HG03460 (cell line): ENCODE measurements at regions not wholly inside any gene's neighbourhood (a gene's known extent, or its start where the extent isn't known, plus 50 kb on each side); places are given as distances from the start of the nearest gene placed in this dataset.

Experiments used
- ATAC-seq: cut with Tn5 transposase; IDR thresholded peaks from one replicate; pipeline ENCODE4 v1.9.1; 2021; ENCODE audit not compliant: unreplicated experiment

DNA sequence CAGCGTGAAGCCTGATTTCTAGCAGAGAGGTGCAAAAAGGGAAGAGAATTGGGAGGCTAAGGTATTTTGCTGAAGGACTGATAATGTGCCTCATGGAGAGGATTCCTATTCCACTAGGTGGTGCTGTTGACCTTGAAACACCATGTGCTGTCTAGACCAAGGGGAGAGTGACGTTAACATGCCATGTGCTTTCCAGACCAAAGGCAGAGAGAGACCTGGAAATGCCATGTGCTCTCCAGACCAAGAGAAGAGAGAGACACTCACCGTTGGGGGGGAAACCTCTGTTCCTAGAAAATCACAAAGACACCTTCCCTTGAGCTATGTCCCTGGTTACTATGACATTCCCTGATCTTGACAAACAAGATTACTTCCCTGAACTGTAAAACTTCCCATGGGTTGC is 286.0 kb upstream of the TUSC1 start:
- ATAC-seq: no peak

DNA sequence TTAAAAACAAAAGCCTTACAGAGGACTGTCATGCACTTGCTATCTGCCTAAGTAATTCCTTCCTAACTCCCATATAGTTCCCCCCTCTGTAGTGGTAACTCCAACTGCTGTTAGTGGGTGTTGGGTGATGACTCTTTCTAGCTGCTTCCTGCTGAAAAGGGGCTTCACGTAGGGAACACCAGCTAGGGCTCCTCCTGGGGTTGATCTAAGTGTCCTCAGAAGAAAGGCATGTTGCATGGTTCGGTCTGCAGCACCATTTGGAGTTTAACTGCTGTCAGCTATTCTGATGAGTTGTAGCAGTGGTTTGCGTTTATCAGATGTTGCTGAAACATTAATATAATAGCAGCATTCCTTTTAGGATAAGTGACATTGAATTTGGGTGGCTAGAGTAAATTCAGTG is 281.9 kb upstream of the TUSC1 start:
- no peak for ATAC-seq

DNA sequence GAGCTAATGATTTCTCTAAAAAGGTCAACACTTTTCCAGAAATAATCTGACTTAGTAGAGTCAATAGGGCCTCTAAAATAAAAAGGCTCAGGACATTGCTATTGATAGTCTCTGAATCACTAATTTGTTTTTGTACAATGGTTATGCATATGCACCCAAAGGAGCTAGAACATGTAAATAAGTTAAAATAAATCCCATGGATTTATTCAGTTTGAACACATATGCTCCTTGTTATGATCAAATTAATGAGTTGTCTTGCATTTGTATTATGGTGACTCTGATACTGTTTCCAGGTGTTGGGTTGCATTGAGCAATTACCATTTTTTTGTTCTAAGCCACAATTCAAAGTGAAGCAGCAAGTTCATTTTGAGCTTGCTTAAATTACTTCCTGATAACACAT is 276.0 kb upstream of the TUSC1 start:
- no peak for ATAC-seq

DNA sequence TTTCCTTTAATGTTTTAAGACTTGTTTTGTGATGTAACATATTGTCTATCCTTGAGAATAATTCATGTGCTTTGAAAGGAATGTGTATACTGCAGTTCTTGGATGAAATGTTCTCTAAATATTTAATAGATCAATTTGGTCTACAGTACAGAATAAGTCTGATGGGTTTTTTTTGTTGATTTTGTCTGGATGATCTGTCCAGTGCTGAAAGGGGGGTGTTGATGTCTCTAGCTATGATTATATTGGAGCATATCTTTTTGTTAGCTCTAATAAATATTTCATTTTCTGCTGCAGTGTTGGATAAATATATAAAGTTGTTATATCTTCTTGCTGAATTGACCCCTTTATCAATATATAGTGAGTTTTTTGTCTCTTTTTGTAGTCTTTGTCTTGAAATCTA is 269.9 kb upstream of the TUSC1 start:
- no peak for ATAC-seq

DNA sequence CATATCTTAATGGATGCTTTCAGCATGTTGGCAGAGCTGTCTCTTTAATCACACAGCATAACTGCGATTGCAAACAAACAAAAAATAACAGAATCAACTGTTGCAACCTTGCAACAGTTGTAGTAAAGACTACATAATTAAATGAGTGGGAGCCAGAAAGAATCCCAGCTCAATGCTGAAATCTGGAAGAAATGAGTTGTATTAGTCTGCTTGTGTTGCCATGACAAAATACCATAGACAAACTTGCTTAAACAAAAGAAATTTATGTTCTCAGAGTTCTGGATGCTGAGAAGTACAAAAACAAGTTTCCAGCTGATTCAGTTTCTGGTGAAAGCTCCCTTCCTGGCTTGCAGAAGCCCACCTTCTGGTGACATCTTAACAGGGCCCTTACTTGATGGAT is 260.9 kb upstream of the TUSC1 start:
- no peak for ATAC-seq

DNA sequence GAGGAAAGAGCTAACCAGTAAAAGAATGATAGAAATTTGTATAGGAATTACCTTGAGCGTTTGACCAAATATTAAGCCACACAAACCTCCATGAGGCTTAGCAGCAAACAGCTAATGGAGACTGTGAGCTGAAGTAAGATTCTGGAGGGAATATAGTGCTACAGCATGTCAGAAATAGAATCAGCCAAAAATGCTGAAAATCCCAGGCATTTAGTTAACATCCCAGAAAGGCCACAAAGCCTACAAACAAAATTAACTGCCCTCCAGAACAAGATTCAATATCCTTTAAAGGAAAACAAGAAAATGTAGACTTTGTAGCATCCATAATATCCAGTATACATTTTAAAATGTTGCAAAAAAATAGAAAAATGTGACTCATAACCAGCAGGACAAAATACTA is 257.8 kb upstream of the TUSC1 start:
- no peak for ATAC-seq

DNA sequence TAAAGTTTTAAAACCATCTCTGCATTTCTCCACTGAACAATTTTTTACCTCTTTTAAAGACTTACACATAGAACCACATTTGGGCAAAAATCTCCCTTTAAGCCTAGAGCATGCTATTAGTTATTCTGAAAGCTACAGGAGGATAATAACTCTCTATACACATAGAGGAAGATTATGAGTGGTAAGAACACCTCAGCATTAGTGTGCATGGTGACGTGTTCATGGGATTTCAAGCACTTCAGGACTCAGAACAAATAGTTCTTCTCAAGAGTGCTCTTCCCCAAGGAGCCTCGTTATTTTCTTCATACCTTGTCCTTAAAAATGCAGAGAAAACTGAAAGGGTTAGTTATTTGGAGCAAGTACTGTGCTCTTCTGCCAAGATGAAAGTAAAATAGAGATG is 256.9 kb upstream of the TUSC1 start:
- ATAC-seq: no peak

DNA sequence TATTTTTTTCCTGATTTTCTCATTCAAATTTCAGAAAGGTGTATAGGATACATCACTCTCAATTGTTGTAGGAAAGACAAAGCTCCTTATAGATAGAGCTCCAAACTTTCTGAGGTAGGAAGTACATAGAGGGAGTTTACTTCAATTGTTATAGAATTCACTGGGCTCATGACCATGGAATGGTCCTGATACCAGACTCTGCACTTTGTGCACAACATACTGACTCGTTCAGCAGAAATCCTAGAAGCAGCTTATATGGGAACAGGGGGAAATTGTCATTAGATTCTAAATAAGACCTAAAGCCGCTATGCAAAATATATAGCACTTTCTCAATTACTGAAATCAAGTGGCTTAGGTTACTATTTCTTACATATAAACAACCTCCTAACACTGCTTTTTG is 240.5 kb upstream of the TUSC1 start:
- ATAC-seq: no peak

DNA sequence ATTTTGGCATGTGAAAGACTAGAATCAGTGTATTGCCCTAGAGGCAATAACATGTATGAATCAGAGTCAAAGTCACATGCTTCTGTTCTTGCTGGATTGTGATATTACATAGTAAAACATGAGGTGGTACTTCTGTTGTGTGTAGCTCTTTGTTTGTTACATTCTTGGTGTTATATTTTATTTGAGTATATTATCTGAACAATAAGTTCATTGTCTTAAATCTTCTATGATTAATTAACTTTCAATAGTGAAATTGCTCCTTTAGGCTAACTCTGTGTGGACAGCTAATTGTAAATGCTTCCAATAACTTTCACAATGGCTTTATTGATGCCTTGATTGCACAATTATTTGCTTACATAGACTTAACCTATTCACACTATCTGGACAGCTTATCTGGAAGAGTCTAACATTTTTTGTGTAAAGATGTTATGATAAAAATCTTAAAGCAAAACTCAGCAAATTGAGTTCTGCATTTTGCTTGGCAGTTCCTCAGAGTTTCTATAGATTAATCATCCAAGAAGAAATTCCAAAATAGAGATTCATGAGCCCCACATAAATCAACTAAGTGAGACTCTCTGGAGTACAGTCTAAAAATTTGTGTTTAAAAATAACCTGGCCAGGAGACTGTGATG is 239.6 kb upstream of the TUSC1 start:
- ATAC-seq: no peak

DNA sequence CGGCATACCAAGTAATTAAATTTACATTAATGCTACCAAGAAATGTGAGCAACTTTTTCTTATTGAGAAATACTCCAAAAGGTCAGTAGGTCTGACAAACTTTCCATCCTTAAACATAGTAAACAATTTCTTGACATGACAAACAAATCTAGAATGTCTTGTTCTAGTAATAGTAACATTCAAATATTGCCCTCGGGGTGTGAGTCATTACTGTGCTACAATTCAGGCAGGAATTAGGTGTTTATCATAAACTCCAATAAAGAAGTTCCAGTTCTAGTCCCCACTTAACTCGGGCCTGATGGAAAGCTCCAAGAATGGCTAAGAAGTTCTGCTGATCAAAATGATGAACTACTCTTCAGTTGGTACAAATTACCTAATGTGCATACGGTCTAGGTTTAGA is 235.6 kb upstream of the TUSC1 start:
- no peak for ATAC-seq

DNA sequence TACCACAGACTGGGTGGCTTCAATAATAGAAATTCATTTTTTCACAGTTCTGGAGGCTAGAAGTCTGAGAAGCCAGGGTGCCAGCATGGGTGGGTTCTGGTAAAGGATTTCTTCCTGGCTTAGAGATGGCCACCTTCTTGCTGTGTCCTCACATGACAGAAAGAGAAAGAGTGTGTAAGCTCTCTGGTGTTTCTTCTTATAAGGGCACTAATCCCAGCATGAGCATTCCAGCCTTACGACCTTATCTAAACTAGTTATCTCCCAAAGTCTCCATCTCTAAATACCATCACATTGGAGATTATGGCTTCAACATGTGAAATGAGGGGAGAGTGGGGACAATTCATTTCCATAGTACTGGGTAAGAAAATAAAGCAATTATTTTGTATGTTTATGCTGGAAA is 226.5 kb upstream of the TUSC1 start:
- no peak for ATAC-seq

DNA sequence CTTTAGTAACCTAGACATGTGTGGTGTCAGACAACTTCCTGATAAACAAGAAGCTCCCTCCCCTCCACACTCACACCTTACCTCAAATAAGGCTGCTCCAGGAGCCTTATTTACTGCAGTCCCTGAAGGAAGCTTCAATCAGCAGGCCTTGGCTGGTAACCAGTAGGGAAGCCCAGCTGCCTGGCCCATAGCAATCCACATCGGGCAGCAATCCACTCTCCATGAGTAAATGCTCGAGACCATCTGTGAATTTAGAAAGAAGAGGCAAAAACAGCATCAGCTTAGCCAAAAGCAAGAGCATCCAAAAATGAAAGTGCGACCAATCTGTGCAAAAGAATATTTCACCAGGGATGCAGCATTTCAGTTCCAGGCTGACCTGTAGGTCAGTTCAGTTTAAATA is 213.3 kb upstream of the TUSC1 start:
- ATAC-seq: no peak

DNA sequence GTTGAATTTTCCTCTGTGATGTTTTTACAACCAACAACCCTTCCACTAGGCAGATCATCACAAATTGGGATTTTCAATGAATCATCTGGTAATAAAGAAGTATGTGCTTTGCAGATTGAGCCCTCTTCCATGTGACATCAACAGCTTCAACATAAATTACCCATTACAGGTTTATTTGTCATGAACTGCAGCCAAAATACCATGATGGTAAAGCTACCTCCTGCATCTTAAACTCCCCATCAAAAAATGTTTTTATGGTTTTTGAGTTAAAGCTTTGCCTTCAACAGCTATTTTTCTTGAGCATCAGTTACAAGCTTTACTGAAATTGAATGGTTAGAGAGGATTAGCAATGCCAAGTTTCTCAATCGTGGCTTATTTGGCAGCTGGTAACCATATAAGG is 211.4 kb upstream of the TUSC1 start:
- ATAC-seq: no peak

DNA sequence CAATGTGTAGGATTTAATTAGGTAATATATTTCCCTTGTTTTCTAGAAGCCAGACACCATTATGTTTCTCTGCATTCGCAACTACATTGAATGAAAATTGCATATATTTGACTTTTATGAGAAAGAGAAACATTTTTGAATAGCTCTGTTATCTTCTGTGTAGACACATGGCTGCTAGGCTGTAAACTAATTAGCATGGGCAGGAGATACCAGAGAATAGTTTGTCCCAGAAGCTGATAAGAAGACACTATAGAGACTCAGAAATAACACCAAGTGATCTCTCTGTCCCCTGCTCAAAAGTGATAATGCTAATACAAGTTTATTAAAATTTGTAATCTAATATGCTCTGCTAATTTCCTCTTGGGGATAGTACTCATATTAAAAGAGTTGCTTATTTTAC is 198.0 kb upstream of the TUSC1 start:
- ATAC-seq: no peak

DNA sequence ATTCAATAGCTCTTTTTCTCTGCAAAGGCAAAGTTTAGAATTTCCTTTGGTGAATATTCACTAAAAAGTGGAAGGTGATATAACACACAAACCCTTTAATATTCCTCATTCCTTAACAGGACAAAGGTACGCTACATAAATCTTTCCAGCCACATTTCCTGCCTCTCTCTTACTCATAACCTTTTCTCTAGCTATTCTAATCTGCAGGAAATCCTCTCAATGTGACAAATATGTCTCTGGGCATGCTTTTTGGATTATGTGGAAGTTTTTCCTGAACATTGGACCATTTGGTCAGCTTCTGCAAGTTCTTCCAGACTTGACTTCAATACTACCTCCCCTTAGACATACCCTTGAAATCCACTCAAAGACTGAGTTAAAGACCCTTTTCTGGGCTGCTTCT is 186.3 kb upstream of the TUSC1 start:
- no peak for ATAC-seq

DNA sequence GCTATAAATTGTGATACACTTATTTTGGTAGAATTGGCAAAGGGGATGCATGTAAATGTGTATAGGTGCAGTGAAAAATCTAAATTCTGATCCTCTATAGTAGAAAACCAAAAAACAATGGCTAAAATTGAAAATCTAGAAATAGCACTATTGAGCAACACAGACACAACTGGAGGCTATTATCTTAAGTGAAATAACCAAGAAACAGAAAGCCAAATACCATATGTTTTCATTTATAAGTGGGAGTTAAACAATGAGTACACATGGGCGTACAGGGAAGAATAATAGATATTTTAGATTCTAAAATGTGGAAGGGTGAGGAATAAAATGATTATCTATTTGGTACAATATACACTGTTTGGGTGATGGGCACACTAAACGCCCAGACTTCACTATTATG is 183.2 kb upstream of the TUSC1 start:
- ATAC-seq: no peak

DNA sequence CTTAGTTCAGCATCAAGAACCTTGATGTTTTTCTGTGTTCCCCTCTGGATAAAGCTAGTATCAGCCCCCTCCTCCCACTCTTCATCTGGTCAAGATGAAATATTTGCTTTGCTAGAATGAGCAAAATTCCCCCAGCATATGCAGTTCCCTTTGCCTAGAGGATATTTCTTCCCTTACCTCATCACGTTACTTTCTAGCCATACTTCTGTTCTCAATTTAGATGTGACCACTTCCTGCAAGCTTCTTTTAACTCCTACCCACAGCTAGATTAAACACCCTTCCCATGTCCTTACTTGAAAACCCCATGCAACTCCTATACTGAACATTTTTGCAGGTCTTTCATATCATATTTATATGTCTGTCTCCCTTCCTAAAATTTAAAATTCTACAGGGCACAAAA is 178.9 kb upstream of the TUSC1 start:
- no peak for ATAC-seq

DNA sequence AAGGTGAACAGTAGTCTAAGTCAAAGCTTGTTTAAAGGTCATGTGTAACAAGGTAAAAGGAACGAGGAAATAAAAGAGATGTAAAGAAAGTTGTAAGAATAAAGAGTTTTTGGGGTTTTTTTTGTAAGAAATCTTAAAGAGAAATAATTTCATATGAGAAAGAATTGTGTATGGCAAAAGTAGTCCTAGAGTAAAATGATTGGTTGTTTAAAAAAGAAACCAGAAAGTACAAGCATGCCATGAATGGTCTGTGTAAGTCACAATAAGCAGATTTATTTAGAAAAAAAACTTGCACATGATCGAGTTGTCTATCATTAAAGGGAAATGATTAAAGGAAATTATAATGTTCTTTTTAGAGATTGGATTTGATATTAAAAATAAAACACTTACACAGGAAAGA is 172.6 kb upstream of the TUSC1 start:
- no peak for ATAC-seq

DNA sequence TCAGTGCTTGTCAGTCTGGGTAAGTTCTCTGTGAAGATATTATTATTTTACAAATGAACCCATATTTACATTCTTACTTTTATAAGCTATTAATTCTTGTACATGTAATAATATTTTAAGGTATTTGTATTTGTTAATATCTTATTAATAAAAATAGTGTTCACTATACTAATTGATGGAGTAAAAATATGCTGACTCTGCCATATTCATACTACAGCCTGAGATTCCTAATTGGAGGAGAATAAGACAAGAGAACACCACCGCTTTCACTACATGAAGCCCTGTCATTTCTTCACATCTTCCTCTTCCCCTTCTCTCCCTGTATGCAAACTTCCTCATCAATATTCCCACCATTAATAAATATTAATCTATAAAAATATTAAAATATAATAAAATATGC is 167.6 kb upstream of the TUSC1 start:
- ATAC-seq: no peak

DNA sequence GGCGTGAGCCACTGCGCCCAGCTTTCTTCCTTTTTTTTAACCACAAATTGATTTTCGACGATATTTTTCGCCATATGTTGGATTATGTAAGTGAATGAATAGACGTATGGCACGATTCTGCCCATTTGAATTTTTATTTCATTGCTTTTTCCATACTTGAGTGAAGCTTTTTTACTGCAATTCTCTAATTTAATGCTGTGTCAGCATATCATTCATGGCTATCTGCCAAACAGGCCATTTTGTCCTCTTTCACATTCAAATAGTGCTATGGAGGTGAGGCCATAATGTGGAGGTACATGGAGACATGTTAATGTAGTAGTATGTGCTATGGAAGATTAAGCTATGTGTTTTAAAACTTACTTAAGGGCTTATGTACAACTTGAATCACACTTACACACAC is 152.1 kb upstream of the TUSC1 start:
- no peak for ATAC-seq

DNA sequence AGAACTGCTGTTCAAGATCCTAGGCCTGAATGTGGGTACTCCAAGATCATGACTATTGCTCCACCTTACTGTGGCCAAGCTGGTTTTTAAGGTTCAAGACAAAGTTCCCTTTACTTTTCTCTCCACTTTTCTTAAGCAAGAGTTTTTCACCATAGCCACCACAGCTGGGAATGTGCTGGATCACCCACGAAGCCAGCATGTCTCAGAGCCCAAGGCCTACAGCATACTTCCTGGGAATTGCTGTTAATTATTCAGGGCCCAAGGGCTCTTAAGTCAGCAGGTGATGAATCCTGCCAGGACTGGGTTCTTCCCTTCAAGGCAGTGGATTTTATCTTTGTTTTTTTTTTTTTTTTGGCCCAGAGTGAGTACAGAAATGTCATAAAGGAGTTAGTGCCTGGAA is 149.4 kb upstream of the TUSC1 start:
- ATAC-seq: no peak

DNA sequence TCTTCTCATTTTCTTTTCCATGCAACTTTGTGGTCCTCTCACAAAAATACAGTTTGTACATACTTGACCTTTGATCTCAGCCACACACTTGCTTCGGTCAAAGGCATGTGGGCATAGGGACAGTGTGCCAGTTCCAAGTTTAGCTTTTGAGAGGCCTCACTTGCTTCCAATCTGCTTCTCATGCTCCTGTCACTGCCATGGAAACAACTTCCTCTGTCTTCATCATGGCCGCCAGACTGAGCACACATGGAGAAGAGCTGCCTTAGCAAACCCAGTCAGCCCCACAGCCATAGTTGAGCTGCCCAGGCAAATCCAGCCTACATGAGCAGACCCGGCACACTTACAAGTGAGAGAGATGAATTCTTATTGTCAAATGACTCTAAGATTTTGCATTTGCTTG is 138.2 kb upstream of the TUSC1 start:
- no peak for ATAC-seq

DNA sequence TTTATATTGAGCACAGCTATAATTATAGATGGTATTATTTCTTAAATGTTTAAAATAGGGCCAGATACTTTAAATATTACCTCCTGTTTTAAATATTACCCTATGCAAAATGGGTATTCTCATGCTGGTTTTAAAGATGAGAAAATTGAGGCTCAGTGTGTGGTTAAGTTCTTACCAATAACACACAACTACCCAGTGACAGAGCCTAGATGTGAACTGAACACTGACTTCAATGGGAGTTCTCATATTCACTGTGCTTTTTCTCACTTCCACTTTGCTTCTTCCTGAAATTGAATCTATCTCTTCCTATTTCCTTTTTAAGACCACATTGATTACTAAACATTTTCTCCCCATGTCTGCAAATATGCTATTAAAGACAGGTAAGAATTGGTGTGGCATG is 135.8 kb upstream of the TUSC1 start:
- no peak for ATAC-seq

DNA sequence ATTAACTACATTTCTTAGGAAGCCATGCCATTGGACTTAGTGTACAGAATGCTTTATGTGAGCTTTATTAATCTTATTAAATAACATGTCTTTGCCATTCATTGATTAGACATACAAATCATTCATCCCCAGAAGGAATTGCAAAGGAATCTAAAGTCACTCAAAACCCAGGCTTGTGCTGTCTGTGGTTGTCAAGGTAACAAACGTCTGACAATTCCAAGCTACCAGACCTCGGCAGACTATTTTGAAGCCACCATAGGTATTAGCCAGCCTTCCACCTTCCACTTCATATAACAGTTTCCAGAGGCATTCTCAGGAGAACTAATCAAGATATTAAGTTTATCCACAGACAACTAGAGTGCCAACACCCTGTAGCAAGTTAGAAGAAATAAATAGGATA is 135.2 kb upstream of the TUSC1 start:
- ATAC-seq: no peak
